ENCODE measurements at regions not wholly inside any gene's neighbourhood (a gene's known extent, or its start where the extent isn't known, plus 50 kb on each side); places are given as distances from the start of the nearest gene placed in this dataset.

- no peak for FAIRE-seq
- Histone ChIP-seq H3K9me1 (replicated peaks; ENCODE audit: control insufficient read depth, extremely low read depth, insufficient read depth, low read length) (no peaks in the 10 kb centered on the region), H3K9ac (replicated peaks; ENCODE audit: extremely low read depth, insufficient read depth, low read length) (no peak overlapping the region), H3K27ac (ENCODE audit: insufficient read depth, low read depth, low read length) (no peak overlapping the region), H4K20me1 (replicated peaks; ENCODE audit: control insufficient read depth, extremely low read depth, insufficient read depth, low read length) (no peaks in the 10 kb centered on the region), H3K27me3 (ENCODE audit: control insufficient read depth in 2 of 2, insufficient read depth in 2 of 2, low read length in 2 of 2) (no peaks in the 10 kb centered on the region), H3K4me2 (ENCODE audit: insufficient read depth, low read length) (no peak overlapping the region), H3K4me1 (ENCODE audit: control insufficient read depth, extremely low read depth, insufficient read depth, low read length) (no peaks in the 10 kb centered on the region), H3K36me3 (ENCODE audit: control insufficient read depth in 2 of 2, extremely low read depth in 1 of 2, insufficient read depth in 2 of 2, low read length in 2 of 2) (no peaks in the 10 kb centered on the region), H3K4me3 (replicated peaks in 1 of 3; ENCODE audit: insufficient read depth in 1 of 3, low read depth in 1 of 3, low read length in 3 of 3) (no peak overlapping the region), H2AFZ (ENCODE audit: low read depth, low read length) (no peak overlapping the region), H3K9me3 (replicated peaks; ENCODE audit: control insufficient read depth, insufficient read depth, low read length) (no peaks in the 10 kb centered on the region), H3K79me2 (ENCODE audit: control insufficient read depth, insufficient read depth, low read length) (no peaks in the 10 kb centered on the region)
- DNase-seq (ENCODE audit: low read depth, low spot score): no peak
- intact Hi-C loops (cut with micrococcal nuclease) (no loop called here), dilution Hi-C loops (cut with MboI; ENCODE audit: extremely low pct_ligation_motif_present, low sequenced_read_pairs) (no loop called here)
- ChIA-PET POLR2A (interaction anchor here (0.6 kb wide), 1 partner anchor 154 kb away, joined by 3 read pairs; no protein-coding TSS in a partner anchor), CTCF (no interaction called here)
- TF ChIP-seq JUN (IDR thresholded peaks at IDR 0.05; ENCODE audit: borderline replicate concordance, insufficient read depth, insufficient read length, low read depth) (no peak), MYC (IDR thresholded peaks at IDR 0.05; ENCODE audit: low read depth, low read length) (no peak), POLR2AphosphoS5 (IDR thresholded peaks at IDR 0.05; ENCODE audit: insufficient read depth, low read depth, low read length) (no peak), GATA2 (IDR thresholded peaks at IDR 0.05; ENCODE audit: insufficient read depth, insufficient read length, low read depth, low read length) (no peak), POLR2A (IDR thresholded peaks at IDR 0.05; ENCODE audit: low read depth, low read length) (no peak), FOS (IDR thresholded peaks at IDR 0.05; ENCODE audit: borderline replicate concordance, insufficient read depth, low read length) (no peak), MAX (IDR thresholded peaks at IDR 0.05; ENCODE audit: insufficient read depth, insufficient read length) (no peak), EZH2 (IDR thresholded peaks at IDR 0.05; ENCODE audit: borderline replicate concordance, low read depth, low read length, severe bottlenecking) (no peak)
- TF ChIP-seq, protein P1, sequence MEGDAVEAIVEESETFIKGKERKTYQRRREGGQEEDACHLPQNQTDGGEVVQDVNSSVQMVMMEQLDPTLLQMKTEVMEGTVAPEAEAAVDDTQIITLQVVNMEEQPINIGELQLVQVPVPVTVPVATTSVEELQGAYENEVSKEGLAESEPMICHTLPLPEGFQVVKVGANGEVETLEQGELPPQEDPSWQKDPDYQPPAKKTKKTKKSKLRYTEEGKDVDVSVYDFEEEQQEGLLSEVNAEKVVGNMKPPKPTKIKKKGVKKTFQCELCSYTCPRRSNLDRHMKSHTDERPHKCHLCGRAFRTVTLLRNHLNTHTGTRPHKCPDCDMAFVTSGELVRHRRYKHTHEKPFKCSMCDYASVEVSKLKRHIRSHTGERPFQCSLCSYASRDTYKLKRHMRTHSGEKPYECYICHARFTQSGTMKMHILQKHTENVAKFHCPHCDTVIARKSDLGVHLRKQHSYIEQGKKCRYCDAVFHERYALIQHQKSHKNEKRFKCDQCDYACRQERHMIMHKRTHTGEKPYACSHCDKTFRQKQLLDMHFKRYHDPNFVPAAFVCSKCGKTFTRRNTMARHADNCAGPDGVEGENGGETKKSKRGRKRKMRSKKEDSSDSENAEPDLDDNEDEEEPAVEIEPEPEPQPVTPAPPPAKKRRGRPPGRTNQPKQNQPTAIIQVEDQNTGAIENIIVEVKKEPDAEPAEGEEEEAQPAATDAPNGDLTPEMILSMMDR (IDR thresholded peaks at IDR 0.05; ENCODE audit: extremely low read depth in 1 of 2, insufficient read depth in 1 of 2, low read depth in 1 of 2, low read length in 2 of 2): no peak
- BruUV-seq (replicated peaks): no TSS peak
Measured at GRCh38 chr5:111914966-111915636, 158.1 kb upstream of the NREP start.
